Mesendoderm (in vitro differentiated cells): ENCODE measurements at regions not wholly inside any gene's neighbourhood (a gene's known extent, or its start where the extent isn't known, plus 50 kb on each side); places are given as distances from the start of the nearest gene placed in this dataset.
A peak's percentile ranks its signal among the peaks of the same experiment; 100 is the strongest.

Experiments
- DNase-seq: peaks from one replicate; pipeline ENCODE4 v3.0.0; 2013
- H2AK5ac ChIP-seq: 2 replicates; pipeline ENCODE4 v1.6.1; 2013; ENCODE audit warnings: low read length, inconsistent platforms
- H2BK120ac ChIP-seq: 2 replicates; pipeline ENCODE4 v1.6.1; 2013; ENCODE audit warnings: low read depth, mild to moderate bottlenecking, low read length, moderate library complexity, mixed read lengths
- H2BK15ac ChIP-seq: replicated peaks from 2 replicates; pipeline ENCODE4 v1.6.1; 2013; ENCODE audit warnings: low read depth, mild to moderate bottlenecking, moderate library complexity
- H2BK5ac ChIP-seq: 2 replicates; pipeline ENCODE4 v1.6.1; 2013; ENCODE audit warnings: low read length, inconsistent platforms
- H3K18ac ChIP-seq: 2 replicates; pipeline ENCODE4 v1.6.1; 2013; ENCODE audit warnings: mild to moderate bottlenecking, low read length, mixed read lengths
- H3K23ac ChIP-seq: one replicate; pipeline ENCODE4 v1.6.1; 2013; ENCODE audit warnings: low read length
- H3K27ac ChIP-seq: 2 replicates; pipeline ENCODE4 v1.5.1; 2013; ENCODE audit warnings: low read depth, mild to moderate bottlenecking, inconsistent platforms, low read length, moderate library complexity
- H3K27me3 ChIP-seq: 2 replicates; pipeline ENCODE4 v1.6.1; 2013; ENCODE audit warnings: low read length, control low read depth, mild to moderate bottlenecking, inconsistent platforms; ENCODE audit not compliant: insufficient read depth, poor library complexity
- H3K36me3 ChIP-seq: 2 replicates; pipeline ENCODE4 v1.6.1; 2013; ENCODE audit warnings: low read length, inconsistent platforms; ENCODE audit not compliant: control insufficient read depth, insufficient read depth
- H3K4ac ChIP-seq: one replicate; pipeline ENCODE4 v1.6.1; 2013; ENCODE audit warnings: low read depth, mild to moderate bottlenecking, low read length, moderate library complexity
- H3K4me1 ChIP-seq: 2 replicates; pipeline ENCODE4 v1.6.1; 2013; ENCODE audit warnings: low read depth, low read length, inconsistent platforms; ENCODE audit not compliant: control insufficient read depth
- H3K4me2 ChIP-seq: 2 replicates; pipeline ENCODE4 v1.6.1; 2013; ENCODE audit warnings: low read length
- H3K4me3 ChIP-seq: 2 replicates; pipeline ENCODE4 v1.5.1; 2013; ENCODE audit warnings: mild to moderate bottlenecking, low read length
- H3K56ac ChIP-seq: one replicate; pipeline ENCODE4 v1.6.1; 2013; ENCODE audit warnings: low read length
- H3K79me1 ChIP-seq: 2 replicates; pipeline ENCODE4 v1.6.1; 2013; ENCODE audit warnings: low read length, inconsistent platforms
- H3K79me2 ChIP-seq: 2 replicates; pipeline ENCODE4 v1.6.1; 2013; ENCODE audit warnings: mild to moderate bottlenecking, low read length; ENCODE audit not compliant: control insufficient read depth, insufficient read depth
- H3K9ac ChIP-seq: 2 replicates; pipeline ENCODE4 v1.6.1; 2013; ENCODE audit warnings: low read length, inconsistent platforms
- H4K5ac ChIP-seq: one replicate; pipeline ENCODE4 v1.6.1; 2013; ENCODE audit warnings: low read length
- H4K8ac ChIP-seq: one replicate; pipeline ENCODE4 v1.6.1; 2013; ENCODE audit warnings: low read depth, mild to moderate bottlenecking, control low read depth, low read length, moderate library complexity
- WGBS: extraction: QIAGEN DNeasy Blood & Tissue Kit; methylation state at CpG from one replicate; pipeline ENCODE4 v1.1.7; 2013; ENCODE audit warnings: low lambda C conversion rate, missing lambda C conversion rate; ENCODE audit not compliant: insufficient coverage; ENCODE audit errors: extremely low coverage; 5-methylcytosine and 5-hydroxymethylcytosine counted together

GRCh38 chr11:127119356-127119755 lies 118.8 kb upstream of the KIRREL3 start:
- Histone ChIP-seq H3K56ac (no peak overlapping the region), H3K36me3 (no peaks in the 10 kb centered on the region), H3K4ac (no peak overlapping the region), H3K18ac (no peak overlapping the region), H3K4me3 (no peak overlapping the region), H2BK5ac (no peak overlapping the region), H2AK5ac (no peak overlapping the region), H3K79me1 (no peaks in the 10 kb centered on the region), H2BK120ac (no peak overlapping the region), H3K27me3 (no peaks in the 10 kb centered on the region), H2BK15ac (no peak overlapping the region), H3K79me2 (no peaks in the 10 kb centered on the region), H3K27ac (no peak overlapping the region), H4K8ac (no peak overlapping the region), H3K4me2 (no peak overlapping the region), H3K23ac (no peak overlapping the region), H3K4me1 (peaks cover under 1% of the 10 kb centered on the region), H4K5ac (no peak overlapping the region), H3K9ac (no peak overlapping the region)
- no peak for DNase-seq
- WGBS = no CpG with 5 or more reads among the region's 5 CpGs

GRCh38 chr11:127118811-127119210 lies 118.2 kb upstream of the KIRREL3 start:
- WGBS = no CpG with 5 or more reads among the region's 9 CpGs
- Histone ChIP-seq H2AK5ac (no peak overlapping the region), H3K27ac (no peak overlapping the region)

GRCh38 chr11:127117231-127117739 lies 116.7 kb upstream of the KIRREL3 start:
- no peaks in the 10 kb centered on the region for H3K36me3 ChIP-seq
- no peak overlapping the region for H2AK5ac ChIP-seq
- no peaks in the 10 kb centered on the region for H3K27me3 ChIP-seq
- no peak overlapping the region for H3K56ac ChIP-seq
- H2BK15ac ChIP-seq = no peak overlapping the region
- H3K4ac ChIP-seq = no peak overlapping the region
- H3K4me2 ChIP-seq = no peak overlapping the region
- no peak overlapping the region for H3K27ac ChIP-seq
- no peak overlapping the region for H4K5ac ChIP-seq
- no peak overlapping the region for H3K23ac ChIP-seq
- no CpG with 5 or more reads among the region's 4 CpGs for WGBS
- H3K79me2 ChIP-seq = no peaks in the 10 kb centered on the region
- no peak overlapping the region for H3K18ac ChIP-seq
- no peak overlapping the region for H2BK5ac ChIP-seq
- no peak overlapping the region for H3K4me3 ChIP-seq
- H3K9ac ChIP-seq = no peak overlapping the region
- H3K4me1 ChIP-seq = no peaks in the 10 kb centered on the region
- DNase-seq = no peak
- no peak overlapping the region for H4K8ac ChIP-seq
- H3K79me1 ChIP-seq = no peaks in the 10 kb centered on the region
- no peak overlapping the region for H2BK120ac ChIP-seq

More at GRCh38 chr11:127118811-127119210, 118.2 kb upstream of the KIRREL3 start:
- Histone ChIP-seq H3K27me3 (no peaks in the 10 kb centered on the region), H3K4me3 (no peak overlapping the region), H2BK5ac (no peak overlapping the region), H2BK15ac (no peak overlapping the region), H3K4me2 (no peak overlapping the region), H3K79me2 (no peaks in the 10 kb centered on the region), H2BK120ac (no peak overlapping the region), H3K9ac (no peak overlapping the region), H3K23ac (no peak overlapping the region), H4K8ac (no peak overlapping the region), H3K4me1 (no peaks in the 10 kb centered on the region), H3K4ac (no peak overlapping the region), H3K18ac (no peak overlapping the region), H3K56ac (no peak overlapping the region), H3K79me1 (no peaks in the 10 kb centered on the region), H3K36me3 (no peaks in the 10 kb centered on the region), H4K5ac (no peak overlapping the region)
- DNase-seq = no peak

- no CpG with 5 or more reads among the region's 17 CpGs for WGBS
These were observed 115.3 kb upstream of the KIRREL3 start for GRCh38 chr11:127115844-127116243.

GRCh38 chr11:127114035-127114434 lies 113.5 kb upstream of the KIRREL3 start:
- Histone ChIP-seq H3K36me3 (no peaks in the 10 kb centered on the region), H3K27ac (no peak overlapping the region), H3K4me3 (no peak overlapping the region), H2AK5ac (no peak overlapping the region), H2BK15ac (no peak overlapping the region), H3K23ac (no peak overlapping the region), H3K9ac (no peak overlapping the region), H3K79me1 (no peaks in the 10 kb centered on the region), H3K4me2 (no peak overlapping the region), H3K4me1 (peaks cover 8% of the 10 kb centered on the region), H2BK5ac (no peak overlapping the region), H3K56ac (no peak overlapping the region), H3K4ac (no peak overlapping the region), H2BK120ac (no peak overlapping the region), H3K79me2 (no peaks in the 10 kb centered on the region), H3K18ac (no peak overlapping the region), H4K8ac (no peak overlapping the region), H3K27me3 (no peaks in the 10 kb centered on the region), H4K5ac (no peak overlapping the region)
- WGBS = no CpG with 5 or more reads among the region's 5 CpGs
- no peak for DNase-seq

More at GRCh38 chr11:127115844-127116243, 115.3 kb upstream of the KIRREL3 start:
- H3K9ac ChIP-seq = no peak overlapping the region
- H2AK5ac ChIP-seq = no peak overlapping the region
- no peaks in the 10 kb centered on the region for H3K27me3 ChIP-seq
- no peak overlapping the region for H2BK5ac ChIP-seq
- no peak overlapping the region for H4K5ac ChIP-seq
- H3K4me2 ChIP-seq = no peak overlapping the region
- no peak for DNase-seq
- no peak overlapping the region for H3K4ac ChIP-seq
- no peak overlapping the region for H3K27ac ChIP-seq
- H2BK15ac ChIP-seq = no peak overlapping the region
- H3K4me3 ChIP-seq = no peak overlapping the region
- peak overlapping the region; percentile 30 for H3K23ac ChIP-seq
- H2BK120ac ChIP-seq = no peak overlapping the region
- H3K18ac ChIP-seq = no peak overlapping the region
- H3K79me1 ChIP-seq = no peaks in the 10 kb centered on the region
- peaks cover 2% of the 10 kb centered on the region for H3K4me1 ChIP-seq
- H3K56ac ChIP-seq = no peak overlapping the region
- H4K8ac ChIP-seq = no peak overlapping the region
- no peaks in the 10 kb centered on the region for H3K79me2 ChIP-seq
- no peaks in the 10 kb centered on the region for H3K36me3 ChIP-seq

- no CpG with 5 or more reads among the region's 6 CpGs for WGBS
- DNase-seq = no peak
- Histone ChIP-seq H3K9ac (no peak overlapping the region), H3K18ac (peak overlapping the region; percentile 45), H3K4me3 (no peak overlapping the region), H3K79me2 (no peaks in the 10 kb centered on the region), H3K79me1 (no peaks in the 10 kb centered on the region), H3K4me1 (peaks cover 16% of the 10 kb centered on the region), H3K4me2 (no peak overlapping the region), H3K36me3 (no peaks in the 10 kb centered on the region), H3K27ac (no peak overlapping the region), H3K27me3 (no peaks in the 10 kb centered on the region), H3K23ac (no peak overlapping the region), H2AK5ac (no peak overlapping the region), H2BK5ac (no peak overlapping the region), H3K4ac (no peak overlapping the region), H2BK120ac (no peak overlapping the region), H3K56ac (peak overlapping the region; percentile 65), H2BK15ac (no peak overlapping the region), H4K5ac (peak overlapping the region; percentile 59), H4K8ac (no peak overlapping the region)
These were observed 110.0 kb upstream of the KIRREL3 start for GRCh38 chr11:127110542-127110941.
